Sigmoid colon (tissue), 6 donors: ENCODE measurements at regions not wholly inside any gene's neighbourhood (a gene's known extent, or its start where the extent isn't known, plus 50 kb on each side); places are given as distances from the start of the nearest gene placed in this dataset.

Experiments
- DNase-seq: peaks from one replicate; pipeline ENCODE4 v3.0.0-alpha.2; 2019
- H3K27ac ChIP-seq, 4 donors: fragments of 200-600 bp; sonication (generic); one replicate each; pipeline ENCODE4 v1.5.1; 2016 to 2019; ENCODE audit warnings: mild to moderate bottlenecking in 1 of 4
- H3K27me3 ChIP-seq, 3 donors: fragments of 200-600 bp; sonication (generic); one replicate each; pipeline ENCODE4 v1.5.1; 2019; ENCODE audit warnings: mild to moderate bottlenecking in 1 of 3
- H3K36me3 ChIP-seq, 4 donors: fragments of 200-600 bp; sonication (generic); one replicate each; pipeline ENCODE4 v1.5.1; 2016 to 2019
- H3K4me1 ChIP-seq, 4 donors: fragments of 200-600 bp; sonication (generic); one replicate each; pipeline ENCODE4 v1.5.1; 2017 to 2019
- H3K4me3 ChIP-seq, 4 donors: fragments of 200-600 bp; sonication (generic); one replicate each; pipeline ENCODE4 v1.5.1; 2017 to 2019; ENCODE audit warnings: mild to moderate bottlenecking in 2 of 4, moderate library complexity in 1 of 4
- H3K9me3 ChIP-seq, 4 donors: fragments of 200-600 bp in 3 of 4; sonication (generic) in 3 of 4; one replicate each; pipeline versions ENCODE4 v1.5.1 to v1.6.1; 2013 to 2019
- EP300 ChIP-seq, 4 donors: sonication (generic); formaldehyde crosslinking; IDR thresholded peaks; one replicate each; pipeline ENCODE4 v1.6.1; 2017; ENCODE audit warnings: antibody characterized with exemption in 4 of 4
- POLR2A ChIP-seq, 2 donors: fragments of 450-650 bp; IDR thresholded peaks; one replicate each; pipeline ENCODE4 v1.6.1; 2016; ENCODE audit warnings: antibody characterized with exemption in 2 of 2, mild to moderate bottlenecking in 2 of 2, moderate library complexity in 2 of 2
- POLR2AphosphoS5 ChIP-seq, 4 donors: sonication (generic); formaldehyde crosslinking; IDR thresholded peaks; one replicate each; pipeline ENCODE4 v1.6.1; 2017; ENCODE audit warnings: antibody characterized with exemption in 4 of 4
- WGBS, 2 donors: extraction: QIAGEN DNeasy Blood & Tissue Kit; methylation state at CpG; one replicate each; pipeline ENCODE4 v1.1.7; 2013; 5-methylcytosine and 5-hydroxymethylcytosine counted together
- intact Hi-C: fragments of 100-400 bp; cut with DNase I; formaldehyde crosslinking; loops from one replicate; pipeline ENCODE4 v1.15.1; 2023
- TF ChIP-seq, protein P1 (sequence below), 4 experiments: fragments of 450-650 bp in 3 of 4; fragments of 200-600 bp in 1 of 4; IDR thresholded peaks; one replicate each; pipeline ENCODE4 v1.5.1; 2016 to 2019; ENCODE audit warnings: antibody characterized with exemption in 4 of 4, mild to moderate bottlenecking in 3 of 4, moderate library complexity in 2 of 4
- donor health status: healthy with polysubstance abuse.
- donor health status: healthy.

DNA sequence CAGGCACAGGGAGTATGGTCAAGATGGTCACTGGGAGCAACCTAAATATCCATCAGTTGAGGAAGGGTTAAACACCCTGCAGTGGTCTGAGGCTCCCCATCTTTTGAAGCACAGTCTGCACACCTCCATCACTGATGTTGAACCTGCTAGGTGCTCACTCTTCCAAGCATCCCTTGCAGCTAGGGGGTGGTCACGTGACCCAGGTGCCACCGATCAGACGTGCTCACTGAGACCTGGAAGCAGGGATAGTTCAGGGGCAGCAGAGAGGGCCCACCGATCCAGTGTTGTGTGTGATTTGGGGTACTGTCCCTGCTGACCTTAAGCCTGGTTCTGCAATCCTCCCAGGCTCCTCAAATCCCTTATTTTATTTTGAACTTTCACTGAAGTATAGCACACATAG lies 134.6 kb downstream of the CEBPB start:
- H3K4me1 ChIP-seq = peaks cover 0 to 23% (median 20%) of the 10 kb centered on the region in 4 donors
- 96% methylated on average over 4 of the region's 4 CpGs for WGBS, 2 donors

DNA sequence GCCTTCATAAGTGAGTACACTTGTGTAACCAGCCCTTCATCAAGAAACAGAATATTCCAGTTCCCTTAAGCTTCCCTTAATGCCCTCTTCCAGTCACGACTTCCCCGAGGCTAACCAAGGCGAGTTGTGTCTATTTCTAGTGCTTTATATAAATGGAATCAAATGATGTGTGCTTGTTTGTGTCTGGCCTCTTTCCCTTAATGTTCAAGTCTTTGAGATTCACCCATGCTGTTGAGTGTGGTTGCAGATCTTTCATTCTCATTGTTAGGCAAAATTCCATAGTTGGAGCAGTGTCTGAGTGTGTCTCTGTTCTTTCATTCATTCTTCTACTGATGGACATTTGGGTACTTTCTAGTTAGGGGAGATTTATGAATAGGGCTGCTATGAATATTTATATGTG lies 135.0 kb downstream of the CEBPB start:
- 83 to 88% methylated on average over 3 of the region's 3 CpGs for WGBS, 2 donors
- Histone ChIP-seq H3K36me3 (no peaks in the 10 kb centered on the region), H3K4me1 (peaks cover 0 to 18% (median 16%) of the 10 kb centered on the region in 4 donors), H3K27ac (no peak overlapping the region), H3K9me3 (no peaks in the 10 kb centered on the region), H3K4me3 (no peak overlapping the region), H3K27me3 (no peaks in the 10 kb centered on the region)
- intact Hi-C loops = no loop called here
- peak; percentile 15 for DNase-seq
- TF ChIP-seq EP300 (IDR thresholded peaks at IDR 0.05) (no peak), POLR2A (IDR thresholded peaks at IDR 0.05) (no peak), POLR2AphosphoS5 (IDR thresholded peaks at IDR 0.05) (no peak)
- TF ChIP-seq, protein P1, sequence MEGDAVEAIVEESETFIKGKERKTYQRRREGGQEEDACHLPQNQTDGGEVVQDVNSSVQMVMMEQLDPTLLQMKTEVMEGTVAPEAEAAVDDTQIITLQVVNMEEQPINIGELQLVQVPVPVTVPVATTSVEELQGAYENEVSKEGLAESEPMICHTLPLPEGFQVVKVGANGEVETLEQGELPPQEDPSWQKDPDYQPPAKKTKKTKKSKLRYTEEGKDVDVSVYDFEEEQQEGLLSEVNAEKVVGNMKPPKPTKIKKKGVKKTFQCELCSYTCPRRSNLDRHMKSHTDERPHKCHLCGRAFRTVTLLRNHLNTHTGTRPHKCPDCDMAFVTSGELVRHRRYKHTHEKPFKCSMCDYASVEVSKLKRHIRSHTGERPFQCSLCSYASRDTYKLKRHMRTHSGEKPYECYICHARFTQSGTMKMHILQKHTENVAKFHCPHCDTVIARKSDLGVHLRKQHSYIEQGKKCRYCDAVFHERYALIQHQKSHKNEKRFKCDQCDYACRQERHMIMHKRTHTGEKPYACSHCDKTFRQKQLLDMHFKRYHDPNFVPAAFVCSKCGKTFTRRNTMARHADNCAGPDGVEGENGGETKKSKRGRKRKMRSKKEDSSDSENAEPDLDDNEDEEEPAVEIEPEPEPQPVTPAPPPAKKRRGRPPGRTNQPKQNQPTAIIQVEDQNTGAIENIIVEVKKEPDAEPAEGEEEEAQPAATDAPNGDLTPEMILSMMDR (IDR thresholded peaks at IDR 0.05) = no peak

More for the DNA sequence above, 134.6 kb downstream of the CEBPB start:
- Histone ChIP-seq H3K27ac (no peak overlapping the region), H3K9me3 (no peaks in the 10 kb centered on the region), H3K36me3 (no peaks in the 10 kb centered on the region), H3K4me3 (no peak overlapping the region), H3K27me3 (no peaks in the 10 kb centered on the region)
- intact Hi-C loops = no loop called here
- peak; percentile 22 for DNase-seq
- TF ChIP-seq EP300 (IDR thresholded peaks at IDR 0.05) = no peak
- TF ChIP-seq, protein P1 (IDR thresholded peaks at IDR 0.05) = no peak
- TF ChIP-seq POLR2AphosphoS5 (IDR thresholded peaks at IDR 0.05) = no peak
- TF ChIP-seq POLR2A (IDR thresholded peaks at IDR 0.05) = no peak

DNA sequence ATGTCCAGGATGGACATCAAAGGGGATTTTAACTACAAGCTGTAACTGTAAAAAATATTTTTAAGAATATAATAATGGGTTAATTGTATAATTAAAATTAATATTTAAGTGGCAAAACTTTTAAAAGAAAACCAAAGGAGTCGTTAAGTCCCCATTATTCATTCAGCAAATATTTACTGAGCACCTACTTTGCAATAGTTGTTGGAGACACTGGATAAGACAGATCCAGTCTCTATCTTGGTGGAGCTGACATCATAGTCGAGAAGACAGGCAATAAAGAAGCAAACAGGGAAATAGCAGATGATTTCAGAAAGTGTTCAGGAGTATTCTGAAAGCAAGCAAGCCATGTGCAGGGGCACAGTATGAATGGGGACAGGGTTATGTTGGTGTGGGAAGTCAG lies 137.0 kb downstream of the CEBPB start:
- no peaks in the 10 kb centered on the region for H3K9me3 ChIP-seq
- no peak overlapping the region for H3K27ac ChIP-seq
- WGBS, 2 donors = 19 to 64% methylated on average over 2 of the region's 2 CpGs
- DNase-seq = no peak
- H3K4me3 ChIP-seq = no peak overlapping the region
- intact Hi-C loops = no loop called here
- no peaks in the 10 kb centered on the region for H3K36me3 ChIP-seq
- H3K4me1 ChIP-seq = no peaks in the 10 kb centered on the region
- TF ChIP-seq POLR2A (IDR thresholded peaks at IDR 0.05) (no peak), EP300 (IDR thresholded peaks at IDR 0.05) (no peak), POLR2AphosphoS5 (IDR thresholded peaks at IDR 0.05) (no peak)
- TF ChIP-seq, protein P1 (IDR thresholded peaks at IDR 0.05) = no peak
- H3K27me3 ChIP-seq = no peaks in the 10 kb centered on the region

DNA sequence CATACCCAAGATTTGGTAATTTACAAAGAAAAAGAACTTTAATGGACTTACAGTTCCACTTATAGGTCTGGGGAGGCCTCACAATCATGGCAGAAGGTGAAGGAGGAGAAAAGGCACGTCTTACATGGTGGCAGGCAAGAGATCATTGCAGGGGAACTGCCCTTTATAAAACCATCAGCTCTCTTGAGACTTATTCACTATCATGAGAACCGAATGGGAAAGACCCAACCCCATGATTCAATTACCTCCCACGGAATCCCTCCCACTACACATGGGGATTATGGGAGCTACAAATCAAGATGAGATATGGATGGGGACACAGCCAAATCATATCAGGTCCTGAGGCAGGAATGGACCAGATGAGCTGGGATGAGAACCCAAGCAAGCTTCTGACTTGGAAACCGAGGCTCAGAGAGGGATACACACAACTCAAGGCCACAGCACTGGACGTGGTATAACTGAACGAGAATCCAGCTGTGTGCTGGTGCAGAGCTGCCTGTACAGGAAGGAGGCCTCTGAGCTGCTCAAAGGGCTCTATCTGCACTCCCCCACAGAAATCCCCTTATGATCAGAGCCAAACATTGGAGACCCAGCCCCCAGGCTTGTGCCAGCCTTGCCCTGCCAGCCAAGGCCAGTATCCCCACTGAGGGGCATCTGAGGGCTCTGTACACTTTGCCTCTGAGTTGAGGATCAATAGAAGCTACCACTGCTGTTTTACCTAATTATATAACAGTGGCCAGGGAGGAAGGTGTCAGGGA lies 137.8 kb downstream of the CEBPB start:
- Histone ChIP-seq H3K27me3 (no peaks in the 10 kb centered on the region), H3K9me3 (no peaks in the 10 kb centered on the region), H3K4me3 (no peak overlapping the region), H3K27ac (no peak overlapping the region), H3K4me1 (no peaks in the 10 kb centered on the region), H3K36me3 (no peaks in the 10 kb centered on the region)
- peak; percentile 40 for DNase-seq
- intact Hi-C loops = no loop called here
- WGBS, 2 donors = 83 to 91% methylated on average over 6 of the region's 6 CpGs
- TF ChIP-seq POLR2AphosphoS5 (IDR thresholded peaks at IDR 0.05) (no peak), EP300 (IDR thresholded peaks at IDR 0.05) (no peak), POLR2A (IDR thresholded peaks at IDR 0.05) (no peak)
- TF ChIP-seq, protein P1 (IDR thresholded peaks at IDR 0.05) = no peak
